A673 (cell line): ENCODE measurements at regions not wholly inside any gene's neighbourhood (a gene's known extent, or its start where the extent isn't known, plus 50 kb on each side); places are given as distances from the start of the nearest gene placed in this dataset.

Experiments used
- CTCF ChIP-seq: fragments of 300-800, 200-600 bp; sonication (generic); conservative IDR thresholded peaks from 2 replicates; pipeline ENCODE4 v1.5.1; 2017; ENCODE audit warnings: low read depth, mild to moderate bottlenecking, antibody characterized with exemption, low read length, moderate library complexity, mixed read lengths
- EZH2 ChIP-seq: fragments of 200-600 bp; sonication (generic); IDR thresholded peaks from 2 replicates; pipeline ENCODE4 v1.6.1; 2017; ENCODE audit warnings: borderline replicate concordance, low read depth, mild to moderate bottlenecking, mixed read lengths, antibody characterized with exemption, low read length; ENCODE audit not compliant: poor library complexity, severe bottlenecking

GRCh38 chr1:112833806-112834205, 118.7 kb upstream of the PPM1J start:
- TF ChIP-seq CTCF (no peak), EZH2 (no peak)
